GM21619 (cell line): ENCODE measurements at regions not wholly inside any gene's neighbourhood (a gene's known extent, or its start where the extent isn't known, plus 50 kb on each side); places are given as distances from the start of the nearest gene placed in this dataset.

Source experiments
- ATAC-seq: cut with Tn5 transposase; IDR thresholded peaks from one replicate; pipeline ENCODE4 v1.9.1; 2021; ENCODE audit not compliant: unreplicated experiment

GRCh38 chr20:60967431-60968316, 284.4 kb upstream of the CDH4 start:
- no peak for ATAC-seq

GRCh38 chr20:60968853-60969720, 283.0 kb upstream of the CDH4 start:
- ATAC-seq = no peak

DNA sequence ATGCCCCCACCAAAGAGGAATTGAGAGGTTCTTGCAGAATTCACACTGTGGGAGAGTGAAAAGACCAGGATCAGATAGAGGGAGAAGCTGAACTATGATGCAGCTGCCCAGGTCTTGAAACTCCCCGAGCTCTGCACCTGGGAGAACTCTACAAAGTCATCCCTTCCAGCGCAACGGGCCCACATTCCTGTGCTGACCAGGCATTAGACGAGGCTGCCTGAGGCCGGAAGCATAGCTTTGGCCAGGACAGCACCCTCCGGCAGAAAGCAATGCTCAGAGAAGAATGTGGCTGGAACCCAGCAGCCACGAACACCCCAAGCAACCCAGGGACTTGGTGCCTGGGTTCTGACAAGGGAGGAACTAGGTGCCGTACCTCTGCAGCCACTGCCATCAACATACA, 281.5 kb upstream of the CDH4 start:
- no peak for ATAC-seq

DNA sequence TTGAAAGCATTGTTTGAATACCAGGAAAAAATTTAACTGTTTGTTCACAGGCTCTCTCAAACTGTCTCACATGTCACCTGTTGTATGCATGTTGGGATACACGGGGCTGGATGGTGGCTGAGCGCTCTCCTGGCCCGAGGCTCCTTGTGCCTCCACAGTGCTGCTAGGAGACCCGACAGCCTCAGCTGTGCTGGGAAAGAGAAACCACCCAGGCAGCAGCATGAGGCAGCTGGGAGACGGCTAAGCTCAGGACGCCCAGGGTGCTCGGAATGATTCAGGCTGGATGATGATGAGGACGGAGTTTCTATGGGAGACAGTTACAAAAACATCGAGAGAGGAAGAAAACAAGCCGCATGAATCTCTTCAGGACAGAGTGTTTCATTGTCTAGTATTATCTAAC, 278.0 kb upstream of the CDH4 start:
- no peak for ATAC-seq

- ATAC-seq = no peak
These were observed 277.6 kb upstream of the CDH4 start for GRCh38 chr20:60974441-60974945.

- ATAC-seq = no peak
These were observed 275.9 kb upstream of the CDH4 start for GRCh38 chr20:60976139-60976538.

DNA sequence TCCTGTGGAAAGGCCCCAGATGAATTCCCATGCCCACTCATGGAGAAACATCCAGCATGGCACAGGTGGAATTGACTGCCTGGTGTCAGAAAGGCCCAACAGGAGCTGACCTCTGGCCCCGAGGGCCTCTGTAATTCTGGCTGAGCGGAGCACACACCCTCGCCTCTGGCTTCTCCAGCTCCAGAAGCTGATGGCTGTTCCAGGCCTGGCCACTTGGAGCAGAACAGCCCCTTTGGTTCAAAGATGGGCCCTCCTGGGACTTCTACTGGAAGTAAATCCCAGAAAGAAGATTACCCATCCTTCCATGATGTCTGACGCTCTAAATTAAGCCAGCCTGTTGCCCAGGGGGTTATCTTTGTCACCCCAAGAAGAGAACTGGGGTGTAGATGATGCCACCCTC, 275.1 kb upstream of the CDH4 start:
- ATAC-seq = no peak

DNA sequence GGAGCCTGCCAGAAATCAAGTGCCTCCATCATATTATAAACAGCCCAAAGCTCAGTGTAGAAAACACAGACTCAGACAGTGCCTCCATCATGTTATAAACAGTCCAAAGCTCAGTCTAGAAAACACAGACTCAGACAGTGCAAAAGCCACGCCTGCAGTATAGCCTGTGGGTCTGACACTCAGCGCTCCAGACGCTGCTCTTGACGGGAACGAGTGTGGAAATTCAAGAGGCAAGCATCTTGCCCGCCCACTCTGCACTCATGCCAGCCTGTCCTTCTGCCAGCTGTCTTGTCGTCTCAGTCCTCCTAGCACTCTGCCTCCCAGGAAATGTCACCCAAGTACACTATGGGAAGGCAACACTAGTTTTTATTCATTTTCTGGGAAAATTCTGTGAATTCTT, 274.2 kb upstream of the CDH4 start:
- ATAC-seq = no peak

- no peak for ATAC-seq
These were observed 267.4 kb upstream of the CDH4 start for GRCh38 chr20:60984666-60985065.

DNA sequence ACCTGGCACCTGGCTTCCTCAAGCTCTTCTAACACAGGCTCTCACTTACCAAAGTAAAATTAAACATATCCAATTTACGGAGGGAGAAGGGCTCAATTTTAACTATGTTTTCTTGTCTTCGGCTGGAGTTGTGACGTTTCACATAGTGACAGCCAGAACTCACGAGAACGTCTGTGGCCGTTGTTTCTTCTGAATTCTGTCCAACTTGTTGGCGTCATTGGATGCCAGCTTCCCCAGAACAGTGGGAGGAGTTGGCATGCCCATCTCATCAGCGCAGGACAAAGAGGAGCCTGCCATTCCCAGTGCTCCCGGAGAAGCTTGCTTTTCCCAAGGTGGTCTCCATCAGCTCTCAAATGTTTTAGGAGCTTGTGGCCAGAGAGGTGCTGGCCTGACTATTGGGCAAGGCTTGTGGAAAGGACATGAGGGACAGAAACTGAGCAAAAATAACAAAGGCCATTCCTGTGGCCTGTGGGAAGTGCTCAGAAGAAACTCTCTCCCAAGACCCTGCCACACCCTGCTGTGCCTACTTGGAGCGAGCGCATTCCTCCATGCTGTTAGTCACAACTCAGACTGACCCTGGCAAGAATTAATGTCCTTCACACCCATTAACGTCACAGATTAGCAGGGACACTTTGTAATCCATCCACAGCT, 265.4 kb upstream of the CDH4 start:
- no peak for ATAC-seq

- ATAC-seq = no peak
These were observed 262.0 kb upstream of the CDH4 start for GRCh38 chr20:60990061-60990460.

DNA sequence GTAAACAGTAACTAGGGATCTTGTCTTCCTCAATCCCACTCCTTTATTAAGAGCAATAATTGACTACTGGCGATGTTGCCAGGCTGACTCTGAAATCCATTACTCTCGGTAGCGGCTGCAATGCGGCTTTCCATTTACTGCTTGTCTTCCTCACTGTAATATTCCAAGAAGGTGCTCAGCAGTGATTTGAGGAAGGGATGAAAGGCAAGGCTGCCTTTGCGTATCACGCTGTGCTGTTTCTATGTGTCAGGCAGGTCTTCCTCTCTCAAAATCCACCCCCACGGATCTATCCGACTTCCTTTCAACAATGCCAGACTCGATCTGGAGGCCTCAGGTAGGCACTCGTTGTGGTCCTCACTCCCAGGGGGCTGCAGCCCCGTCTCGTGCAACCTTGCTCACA, 261.4 kb upstream of the CDH4 start:
- no peak for ATAC-seq

DNA sequence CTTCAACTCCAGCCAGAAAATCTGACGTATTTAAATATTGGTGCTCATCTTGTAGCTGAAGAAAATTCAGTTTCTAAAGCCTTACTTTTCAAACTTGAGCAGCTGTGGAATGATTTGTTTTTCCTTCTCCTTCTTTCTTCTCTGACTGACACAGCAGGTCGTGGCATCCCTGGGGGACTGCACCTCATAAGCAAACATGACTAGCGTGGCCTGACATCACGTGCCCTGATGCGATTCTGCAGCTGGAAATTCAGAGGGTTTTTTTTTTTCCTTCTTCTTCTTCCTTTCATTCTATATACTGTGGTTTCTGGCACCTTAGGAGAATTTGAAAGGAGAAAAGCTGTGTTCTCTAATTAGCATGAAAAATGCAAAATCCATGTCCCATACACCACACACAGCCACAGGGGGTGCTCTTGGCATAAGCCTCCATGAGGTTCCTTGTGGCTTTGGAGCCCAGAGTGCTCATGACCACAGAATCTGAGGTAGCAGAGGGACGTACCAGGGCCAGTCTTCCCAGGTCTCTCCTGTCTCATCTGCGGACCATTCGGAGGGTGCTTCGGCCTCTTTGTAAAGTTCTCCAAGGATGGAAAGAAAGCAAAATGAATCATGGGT, 258.5 kb upstream of the CDH4 start:
- ATAC-seq = no peak

- ATAC-seq = no peak
These were observed 252.8 kb upstream of the CDH4 start for GRCh38 chr20:60999250-60999649.

DNA sequence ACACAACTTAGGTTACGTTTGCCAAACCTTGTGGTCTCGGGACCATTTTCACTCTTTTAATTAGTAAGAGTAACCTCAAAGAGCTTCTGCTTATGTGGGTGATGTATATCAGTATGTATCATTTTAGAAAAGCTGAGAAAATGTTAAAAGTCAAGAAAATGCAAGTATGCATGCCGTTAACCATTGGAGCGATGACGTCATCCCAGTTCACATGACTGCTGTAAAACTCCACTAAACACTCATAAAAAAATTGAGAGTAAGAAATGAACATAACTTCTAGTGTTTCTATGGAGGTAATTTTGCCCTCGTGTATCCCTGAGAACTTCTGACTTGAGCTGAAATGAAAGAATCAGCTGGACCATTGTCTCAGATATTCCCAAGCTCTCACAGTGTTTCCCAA, 250.0 kb upstream of the CDH4 start:
- ATAC-seq = no peak

DNA sequence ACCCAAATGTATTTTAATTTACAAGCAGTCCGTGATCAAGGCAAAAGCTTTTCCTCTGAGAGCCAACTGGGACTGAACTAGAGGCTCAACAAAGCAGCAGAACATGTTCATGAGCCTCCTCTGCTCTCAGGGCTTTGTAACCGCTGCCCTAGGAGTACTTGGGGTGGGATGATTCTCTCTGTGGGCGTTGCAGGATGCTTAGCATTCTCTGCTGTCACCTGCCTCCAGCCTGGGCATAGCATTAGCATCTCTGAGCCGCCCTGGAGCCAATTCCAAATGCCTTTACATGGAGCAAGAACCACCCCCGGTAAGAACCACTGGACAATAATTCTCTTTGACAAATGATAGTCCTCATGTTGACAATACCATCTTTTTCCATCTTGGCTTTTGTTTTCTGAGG, 237.6 kb upstream of the CDH4 start:
- no peak for ATAC-seq

GRCh38 chr20:61015602-61016001, 236.5 kb upstream of the CDH4 start:
- ATAC-seq = no peak

DNA sequence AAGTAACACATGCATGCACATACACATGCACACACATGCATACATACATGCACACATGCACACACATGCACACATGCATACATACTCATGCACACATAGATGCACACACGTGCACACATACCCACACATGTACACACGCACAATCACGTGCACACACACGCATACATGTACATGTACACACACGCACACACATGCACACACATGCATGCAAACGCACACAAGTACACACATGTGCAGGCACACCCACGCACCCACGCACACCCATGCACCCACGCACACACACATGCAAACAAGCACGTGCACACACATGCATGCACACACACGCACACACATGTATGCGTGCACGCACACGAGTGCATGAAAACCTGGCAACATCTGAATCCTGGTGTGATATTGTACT, 232.7 kb upstream of the CDH4 start:
- no peak for ATAC-seq

DNA sequence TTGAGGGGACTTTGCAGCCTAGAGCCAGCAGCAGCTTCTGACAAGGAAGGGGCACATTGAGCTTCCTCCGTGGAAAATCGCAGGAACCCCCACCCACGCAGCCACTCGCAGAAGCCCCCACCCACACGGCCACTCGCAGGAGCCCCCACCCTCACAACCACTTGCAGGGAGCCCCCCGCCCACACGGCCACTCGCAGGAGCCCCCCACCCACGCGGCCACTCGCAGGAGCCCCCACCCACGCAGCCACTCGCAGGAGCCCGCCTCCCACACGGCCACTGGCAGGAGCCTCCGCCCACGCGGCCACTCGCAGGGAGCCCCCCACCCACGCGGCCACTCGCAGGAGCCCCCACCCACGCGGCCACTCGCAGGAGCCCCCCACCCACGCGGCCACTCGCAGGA, 228.4 kb upstream of the CDH4 start:
- ATAC-seq = no peak

- no peak for ATAC-seq
These were observed 227.7 kb upstream of the CDH4 start for GRCh38 chr20:61024390-61024789.

DNA sequence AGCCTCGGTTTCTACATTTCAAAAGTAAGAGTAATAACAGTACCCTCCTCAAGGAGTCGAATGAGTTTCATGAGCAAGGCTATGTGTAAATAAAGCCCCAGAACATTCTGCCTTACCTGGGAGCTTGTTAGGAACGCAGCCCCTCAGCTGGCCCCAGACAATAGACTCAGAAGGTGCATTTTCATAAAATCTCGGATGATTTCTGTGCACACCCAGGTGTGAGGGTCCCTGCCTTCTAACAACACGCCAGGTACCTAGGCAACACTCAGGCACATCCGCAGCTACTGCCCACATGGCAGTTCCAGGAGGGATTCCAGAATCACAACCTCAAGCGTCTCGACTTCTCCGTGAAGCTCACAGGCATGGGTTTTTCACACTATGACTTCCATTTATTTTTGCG, 226.5 kb upstream of the CDH4 start:
- ATAC-seq = no peak
